Fibroblast of the aortic adventitia (primary cell): ENCODE measurements at regions not wholly inside any gene's neighbourhood (a gene's known extent, or its start where the extent isn't known, plus 50 kb on each side); places are given as distances from the start of the nearest gene placed in this dataset.

Source experiments
- DNase-seq: peaks from one replicate; pipeline ENCODE4 v3.0.0-alpha.2; 2010; ENCODE audit warnings: low read depth
- H3K4me3 ChIP-seq: 2 replicates; pipeline ENCODE4 v1.5.1; 2011; ENCODE audit warnings: low read depth, mild to moderate bottlenecking, control low read depth, low read length, moderate library complexity
- TF ChIP-seq, protein P1 (sequence below): IDR thresholded peaks from 2 replicates; pipeline ENCODE4 v1.5.1; 2011; ENCODE audit warnings: mild to moderate bottlenecking, low read length, control low read depth, inconsistent platforms; ENCODE audit not compliant: insufficient read depth

DNA sequence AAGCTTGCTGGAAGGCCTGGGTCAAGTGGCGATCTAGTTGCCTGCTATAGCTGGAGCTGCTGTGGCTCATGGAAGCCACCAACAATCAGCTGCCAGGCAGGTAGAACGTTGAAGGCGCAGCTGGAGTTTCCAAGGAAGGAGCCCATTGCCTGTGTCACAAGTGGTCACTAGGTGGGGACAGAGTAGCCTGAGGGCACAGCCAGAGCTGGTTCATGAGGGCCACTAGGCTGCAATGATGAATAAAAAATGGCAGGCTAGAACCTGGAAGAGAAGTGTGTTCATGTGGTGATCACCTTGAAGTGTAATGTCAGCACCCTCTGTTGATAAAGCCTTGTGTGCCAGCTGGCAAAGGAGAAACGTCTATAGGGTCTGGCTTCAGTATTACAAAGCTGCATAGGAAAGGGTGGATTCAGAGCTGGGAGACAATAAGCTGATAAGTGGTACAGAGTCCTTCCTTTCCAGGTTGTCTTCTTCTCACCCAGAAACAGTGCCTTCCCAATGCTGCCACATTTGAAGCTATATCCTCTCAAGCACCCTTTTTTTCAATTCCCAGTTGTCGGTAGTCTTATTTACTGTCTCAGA is 165.8 kb downstream of the EMP1 start:
- H3K4me3 ChIP-seq = no peak overlapping the region
- peak; percentile 35 for DNase-seq
- TF ChIP-seq, protein P1, sequence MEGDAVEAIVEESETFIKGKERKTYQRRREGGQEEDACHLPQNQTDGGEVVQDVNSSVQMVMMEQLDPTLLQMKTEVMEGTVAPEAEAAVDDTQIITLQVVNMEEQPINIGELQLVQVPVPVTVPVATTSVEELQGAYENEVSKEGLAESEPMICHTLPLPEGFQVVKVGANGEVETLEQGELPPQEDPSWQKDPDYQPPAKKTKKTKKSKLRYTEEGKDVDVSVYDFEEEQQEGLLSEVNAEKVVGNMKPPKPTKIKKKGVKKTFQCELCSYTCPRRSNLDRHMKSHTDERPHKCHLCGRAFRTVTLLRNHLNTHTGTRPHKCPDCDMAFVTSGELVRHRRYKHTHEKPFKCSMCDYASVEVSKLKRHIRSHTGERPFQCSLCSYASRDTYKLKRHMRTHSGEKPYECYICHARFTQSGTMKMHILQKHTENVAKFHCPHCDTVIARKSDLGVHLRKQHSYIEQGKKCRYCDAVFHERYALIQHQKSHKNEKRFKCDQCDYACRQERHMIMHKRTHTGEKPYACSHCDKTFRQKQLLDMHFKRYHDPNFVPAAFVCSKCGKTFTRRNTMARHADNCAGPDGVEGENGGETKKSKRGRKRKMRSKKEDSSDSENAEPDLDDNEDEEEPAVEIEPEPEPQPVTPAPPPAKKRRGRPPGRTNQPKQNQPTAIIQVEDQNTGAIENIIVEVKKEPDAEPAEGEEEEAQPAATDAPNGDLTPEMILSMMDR = peak; percentile 75

DNA sequence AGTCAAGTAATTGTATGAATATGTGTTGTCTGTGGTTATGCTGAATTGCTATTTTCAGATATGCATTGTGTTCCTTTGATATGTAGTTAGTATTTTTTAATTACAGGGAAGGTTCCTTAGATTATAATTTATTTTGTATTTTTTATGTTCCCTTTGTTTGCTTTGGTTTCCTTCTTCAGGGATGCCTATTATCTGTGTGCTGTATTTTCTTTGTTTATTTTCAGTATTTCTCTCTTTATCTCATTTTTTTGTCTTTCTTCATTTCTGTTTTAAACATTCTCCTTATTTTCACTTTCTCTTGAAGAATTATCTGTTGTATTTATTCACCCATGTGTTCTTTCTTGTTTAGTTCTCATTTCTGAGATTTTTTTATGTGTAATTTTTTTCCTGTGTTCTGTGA is 163.1 kb downstream of the EMP1 start:
- DNase-seq = no peak
- TF ChIP-seq, protein P1 = no peak
- no peak overlapping the region for H3K4me3 ChIP-seq

DNA sequence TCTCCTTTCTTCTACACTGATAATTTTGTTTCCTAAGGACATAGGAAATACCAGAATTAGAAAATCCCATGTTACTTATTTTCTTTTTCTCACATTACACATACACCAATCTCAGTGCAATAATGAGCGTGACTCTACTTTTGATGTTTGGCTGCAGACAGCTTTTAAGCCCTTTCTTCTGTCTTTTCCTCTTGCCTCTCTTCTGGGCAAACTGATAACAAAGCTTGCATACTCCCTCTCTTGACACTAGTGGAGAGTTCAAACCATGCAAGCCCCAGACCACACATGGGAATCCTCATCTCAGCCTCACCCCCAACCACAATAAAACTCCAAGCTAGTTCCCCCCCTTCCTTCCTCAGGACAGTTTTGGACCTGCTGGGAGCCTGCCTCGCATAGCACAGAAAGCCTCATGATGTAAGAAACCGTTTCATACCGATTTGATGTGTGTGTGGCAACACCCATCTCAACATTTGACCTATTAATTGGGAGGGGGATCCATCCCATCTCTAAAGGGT is 161.9 kb downstream of the EMP1 start:
- H3K4me3 ChIP-seq = no peak overlapping the region
- DNase-seq = no peak
- TF ChIP-seq, protein P1 = no peak

DNA sequence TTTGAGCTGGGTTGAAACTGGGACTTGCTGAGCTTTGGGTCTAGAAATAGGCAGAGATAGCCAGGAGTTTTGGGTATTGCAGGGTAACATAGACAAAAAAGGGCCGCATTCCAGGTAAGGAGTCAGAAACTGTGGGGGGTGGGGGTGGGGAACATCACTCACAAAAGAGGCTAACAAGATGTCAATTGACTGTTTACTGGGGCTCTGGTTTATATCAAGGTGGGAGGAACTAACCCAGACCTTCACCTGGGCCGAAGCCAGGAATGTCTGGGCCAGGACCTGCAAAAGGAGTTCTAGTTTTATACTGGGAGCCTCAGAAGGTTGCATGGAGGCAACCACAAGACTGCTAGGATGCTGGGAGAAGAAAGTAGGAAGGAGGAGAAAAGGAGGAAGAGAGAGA is 154.4 kb downstream of the EMP1 start:
- no peak overlapping the region for H3K4me3 ChIP-seq
- TF ChIP-seq, protein P1 = no peak
- DNase-seq = no peak

DNA sequence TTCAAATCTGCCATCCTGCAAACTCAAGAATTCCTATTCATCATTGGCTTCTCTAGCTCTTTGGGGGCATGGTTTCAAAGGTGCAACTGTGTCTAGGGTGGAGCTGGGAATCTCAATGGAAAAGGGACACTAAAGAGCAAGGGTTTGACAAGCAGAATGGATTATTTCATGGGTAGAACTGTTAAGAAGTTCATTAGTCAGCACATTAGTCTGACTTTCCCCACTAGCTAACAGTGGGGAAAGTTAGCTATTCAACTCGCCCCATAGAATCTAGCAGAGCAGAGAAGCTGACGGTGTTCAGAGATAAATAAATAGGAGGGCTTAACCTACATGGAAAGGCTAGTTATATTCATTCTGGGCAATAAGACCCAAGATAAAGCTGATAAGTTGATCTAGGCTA is 153.9 kb downstream of the EMP1 start:
- no peak for DNase-seq
- TF ChIP-seq, protein P1 = no peak

DNA sequence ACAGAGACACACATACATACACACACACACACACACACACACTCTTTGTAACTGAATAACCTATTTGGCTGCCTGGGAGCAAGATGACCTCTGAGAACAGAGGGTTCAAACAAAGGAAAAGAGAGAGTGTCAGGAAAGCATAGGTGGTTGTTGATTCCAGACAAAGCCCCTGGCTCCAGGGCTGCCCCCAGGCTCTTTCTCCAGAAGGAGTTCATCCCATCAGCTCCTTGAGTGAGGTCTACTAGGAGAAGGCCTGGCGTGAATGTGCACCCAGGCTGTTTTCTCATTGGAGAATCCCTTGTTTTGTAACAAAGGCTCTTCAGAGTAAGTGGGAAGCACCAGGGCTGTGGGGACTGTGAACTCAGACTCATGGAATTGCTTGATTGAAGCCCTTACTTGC is 151.9 kb downstream of the EMP1 start:
- no peak for DNase-seq
- TF ChIP-seq, protein P1 = no peak
- no peak overlapping the region for H3K4me3 ChIP-seq

More for the DNA sequence above, 153.9 kb downstream of the EMP1 start:
- no peak overlapping the region for H3K4me3 ChIP-seq
